GM19239 (cell line): ENCODE measurements at regions not wholly inside any gene's neighbourhood (a gene's known extent, or its start where the extent isn't known, plus 50 kb on each side); places are given as distances from the start of the nearest gene placed in this dataset.
"Not testable (repeated sequence)": the region's sequence is repeated elsewhere in the genome, so short reads cannot be mapped to it uniquely, and the experiment has no call there.

Experiments used
- DNase-seq: peaks from one replicate; pipeline ENCODE4 v3.0.0; 2011; ENCODE audit warnings: low spot score; ENCODE audit not compliant: insufficient read length
- FAIRE-seq: peaks from 2 replicates; lab custom pipeline; 2011; peaks lifted over from hg19 to GRCh38; lab: Jason Lieb, UNC

GRCh38 chr9:18250053-18250452, 223.9 kb upstream of the ADAMTSL1 start:
- no peak for FAIRE-seq
- no peak for DNase-seq

- FAIRE-seq (no peak), DNase-seq (no peak)
Measured at GRCh38 chr9:18253950-18254349, 220.0 kb upstream of the ADAMTSL1 start.

- FAIRE-seq (peak; percentile 86), DNase-seq (peak; percentile 47)
Measured at GRCh38 chr9:18255158-18255629, 218.8 kb upstream of the ADAMTSL1 start.

GRCh38 chr9:18255747-18256146, 218.2 kb upstream of the ADAMTSL1 start:
- no peak for DNase-seq
- FAIRE-seq: no peak

GRCh38 chr9:18256568-18256967, 217.4 kb upstream of the ADAMTSL1 start:
- no peak for FAIRE-seq
- no peak for DNase-seq

- FAIRE-seq (no peak), DNase-seq (no peak)
Measured at GRCh38 chr9:18260521-18260920, 213.4 kb upstream of the ADAMTSL1 start.

- FAIRE-seq (no peak), DNase-seq (no peak)
Measured at GRCh38 chr9:18261181-18261580, 212.8 kb upstream of the ADAMTSL1 start.

GRCh38 chr9:18263377-18263776, 210.6 kb upstream of the ADAMTSL1 start:
- FAIRE-seq (no peak), DNase-seq (no peak)

GRCh38 chr9:18268381-18268780, 205.6 kb upstream of the ADAMTSL1 start:
- FAIRE-seq (no peak), DNase-seq (no peak)

GRCh38 chr9:18269561-18269960, 204.4 kb upstream of the ADAMTSL1 start:
- FAIRE-seq: no peak

GRCh38 chr9:18274693-18275092, 199.3 kb upstream of the ADAMTSL1 start:
- FAIRE-seq (no peak), DNase-seq (no peak)

More at GRCh38 chr9:18269561-18269960, 204.4 kb upstream of the ADAMTSL1 start:
- DNase-seq: no peak

- FAIRE-seq (no peak), DNase-seq (no peak)
Measured at GRCh38 chr9:18275313-18275990, 198.5 kb upstream of the ADAMTSL1 start.

- DNase-seq (no peak), FAIRE-seq (no peak)
Measured at GRCh38 chr9:18281291-18281690, 192.7 kb upstream of the ADAMTSL1 start.

GRCh38 chr9:18294229-18294628, 179.7 kb upstream of the ADAMTSL1 start:
- DNase-seq (no peak), FAIRE-seq (no peak)

- DNase-seq (no peak), FAIRE-seq (no peak)
Measured at GRCh38 chr9:18296702-18297055, 177.3 kb upstream of the ADAMTSL1 start.

GRCh38 chr9:18297056-18297841, 176.7 kb upstream of the ADAMTSL1 start:
- no peak for FAIRE-seq

GRCh38 chr9:18299449-18299848, 174.5 kb upstream of the ADAMTSL1 start:
- DNase-seq: no peak
- no peak for FAIRE-seq

More at GRCh38 chr9:18297056-18297841, 176.7 kb upstream of the ADAMTSL1 start:
- no peak for DNase-seq

- not testable (repeated sequence) for FAIRE-seq, DNase-seq
Measured at GRCh38 chr9:18305167-18305806, 168.7 kb upstream of the ADAMTSL1 start.

- no peak for FAIRE-seq
Measured at GRCh38 chr9:18314316-18314715, 159.6 kb upstream of the ADAMTSL1 start.

GRCh38 chr9:18317896-18318295, 156.1 kb upstream of the ADAMTSL1 start:
- DNase-seq (no peak), FAIRE-seq (no peak)

More at GRCh38 chr9:18314316-18314715, 159.6 kb upstream of the ADAMTSL1 start:
- no peak for DNase-seq

GRCh38 chr9:18319918-18320445, 154.0 kb upstream of the ADAMTSL1 start:
- no peak for FAIRE-seq
- no peak for DNase-seq
